Spleen (tissue), 11 donors: ENCODE measurements at regions not wholly inside any gene's neighbourhood (a gene's known extent, or its start where the extent isn't known, plus 50 kb on each side); places are given as distances from the start of the nearest gene placed in this dataset.

Source experiments
- DNase-seq: peaks from one replicate; pipeline ENCODE4 v3.0.0-alpha.2; 2020
- H3K27ac ChIP-seq, 8 donors: fragments of 200-600 bp; sonication (generic) in 7 of 8; 1 replicate in 4 of 8; 2 replicates in 4 of 8; pipeline versions ENCODE4 v1.5.0 to v1.8.0; 2016 to 2021; ENCODE audit warnings: inconsistent platforms in 4 of 8, mild to moderate bottlenecking in 4 of 8, moderate library complexity in 1 of 8
- H3K27me3 ChIP-seq, 7 donors: fragments of 200-600 bp; sonication (generic) in 6 of 7; replicated peaks in 1 of 7; 1 replicate in 4 of 7; 2 replicates in 3 of 7; pipeline versions ENCODE4 v1.5.0 to v1.8.0; 2016 to 2021; ENCODE audit warnings: inconsistent platforms in 3 of 7, mild to moderate bottlenecking in 1 of 7
- H3K36me3 ChIP-seq, 6 donors: fragments of 200-600 bp; sonication (generic) in 5 of 6; 1 replicate in 4 of 6; 2 replicates in 2 of 6; pipeline versions ENCODE4 v1.5.0 to v1.8.0; 2016 to 2021; ENCODE audit warnings: inconsistent platforms in 2 of 6
- H3K4me1 ChIP-seq, 6 donors: fragments of 200-600 bp; sonication (generic) in 5 of 6; 1 replicate in 3 of 6; 2 replicates in 3 of 6; pipeline versions ENCODE4 v1.5.0 to v1.8.0; 2016 to 2021; ENCODE audit warnings: inconsistent platforms in 3 of 6
- H3K4me3 ChIP-seq, 8 donors: fragments of 200-600 bp; sonication (generic) in 7 of 8; 1 replicate in 4 of 8; 2 replicates in 4 of 8; pipeline versions ENCODE4 v1.5.0 to v1.8.0; 2016 to 2021; ENCODE audit warnings: inconsistent platforms in 4 of 8, mild to moderate bottlenecking in 4 of 8, moderate library complexity in 2 of 8
- H3K9me3 ChIP-seq, 8 donors: fragments of 200-600 bp; sonication (generic) in 7 of 8; 1 replicate in 4 of 8; 2 replicates in 4 of 8; pipeline versions ENCODE4 v1.5.0 to v1.8.0; 2016 to 2021; ENCODE audit warnings: inconsistent platforms in 4 of 8
- POLR2A ChIP-seq, 3 donors: fragments of 450-650 bp; IDR thresholded peaks; one replicate each; pipeline ENCODE4 v1.5.1; 2017; ENCODE audit warnings: antibody characterized with exemption in 3 of 3, mild to moderate bottlenecking in 1 of 3
- POLR2AphosphoS5 ChIP-seq, 3 donors: sonication (generic); formaldehyde crosslinking; IDR thresholded peaks; one replicate each; pipeline ENCODE4 v1.5.1; 2017; ENCODE audit warnings: antibody characterized with exemption in 3 of 3
- WGBS, 5 donors: extraction: QIAGEN DNeasy Blood & Tissue Kit in 3 of 5; methylation state at CpG; one replicate each; pipeline versions ENCODE4 v1.1.5 to v1.1.7; 2013 to 2018; 5-methylcytosine and 5-hydroxymethylcytosine counted together
- intact Hi-C: fragments of 100-400 bp; cut with DNase I; formaldehyde crosslinking; loops from one replicate; pipeline ENCODE4 v1.15.0; 2023; ENCODE audit warnings: low total_unique reads
- TF ChIP-seq, protein P1 (sequence below), 11 experiments: fragments of 200-600 bp in 7 of 11; fragments of 450-650 bp in 4 of 11; sonication (generic) in 4 of 11; IDR thresholded peaks in 8 of 11; conservative IDR thresholded peaks in 3 of 11; 1 replicate in 7 of 11; 2 replicates in 4 of 11; pipeline versions ENCODE4 v1.4.0 to v1.8.0; 2016 to 2021; ENCODE audit warnings: antibody characterized with exemption in 11 of 11, inconsistent platforms in 4 of 11, mild to moderate bottlenecking in 1 of 11
- donor health status: healthy with polysubstance abuse.
- donor health status: DM: no; HTN: no; CAD: no; lungs with moderate emphysema.
- donor health status: DM: no; HTN: no; CAD: no.
- donor health status: Bipolar disorder and iron deficiency.
- donor health status: healthy.
- donor health status: DM: no; HTN: no; CAD: no.
- donor health status: DM: yes; HTN: yes; CAD: no.

DNA sequence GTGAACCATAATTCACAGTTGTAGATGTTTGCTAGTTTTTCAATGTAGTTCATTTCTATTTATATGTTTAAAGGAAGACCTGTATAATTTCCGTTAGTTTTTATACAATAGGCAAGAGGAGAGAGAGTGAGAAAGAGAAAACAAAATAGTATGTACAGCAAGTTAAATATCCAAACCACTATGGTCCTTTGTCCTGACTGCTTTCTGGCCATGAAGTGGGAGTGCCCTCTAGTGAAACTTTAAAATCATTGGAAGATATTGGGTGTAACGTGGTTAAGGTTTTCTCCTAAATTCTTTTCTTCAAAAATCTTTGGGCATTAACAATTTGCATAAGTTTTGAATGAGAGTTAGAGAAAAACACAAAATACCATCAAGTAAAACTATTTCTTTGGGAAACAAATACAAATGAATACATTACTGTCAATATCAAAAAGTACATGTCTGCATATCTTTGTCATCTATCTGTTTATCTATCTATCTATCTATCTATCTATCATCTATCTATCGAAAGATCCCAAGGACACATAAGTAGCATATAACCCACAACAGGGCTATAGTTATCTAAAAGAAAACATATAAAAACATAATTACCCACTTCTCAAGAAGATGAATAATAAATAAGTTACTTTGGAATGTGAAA lies 534.6 kb upstream of the ATP11B start:
- peaks cover 0 to 31% (median 4%) of the 10 kb centered on the region in 7 donors for H3K27me3 ChIP-seq
- H3K4me1 ChIP-seq: no peaks in the 10 kb centered on the region
- H3K4me3 ChIP-seq: no peak overlapping the region
- DNase-seq: no peak
- intact Hi-C loops: no loop called here
- WGBS, 5 donors: 17 to 27% (median 23%) methylated on average over 3 of the region's 3 CpGs
- H3K27ac ChIP-seq: no peak overlapping the region
- H3K36me3 ChIP-seq: no peaks in the 10 kb centered on the region
- TF ChIP-seq POLR2AphosphoS5 (IDR thresholded peaks at IDR 0.05): no peak
- TF ChIP-seq, protein P1, sequence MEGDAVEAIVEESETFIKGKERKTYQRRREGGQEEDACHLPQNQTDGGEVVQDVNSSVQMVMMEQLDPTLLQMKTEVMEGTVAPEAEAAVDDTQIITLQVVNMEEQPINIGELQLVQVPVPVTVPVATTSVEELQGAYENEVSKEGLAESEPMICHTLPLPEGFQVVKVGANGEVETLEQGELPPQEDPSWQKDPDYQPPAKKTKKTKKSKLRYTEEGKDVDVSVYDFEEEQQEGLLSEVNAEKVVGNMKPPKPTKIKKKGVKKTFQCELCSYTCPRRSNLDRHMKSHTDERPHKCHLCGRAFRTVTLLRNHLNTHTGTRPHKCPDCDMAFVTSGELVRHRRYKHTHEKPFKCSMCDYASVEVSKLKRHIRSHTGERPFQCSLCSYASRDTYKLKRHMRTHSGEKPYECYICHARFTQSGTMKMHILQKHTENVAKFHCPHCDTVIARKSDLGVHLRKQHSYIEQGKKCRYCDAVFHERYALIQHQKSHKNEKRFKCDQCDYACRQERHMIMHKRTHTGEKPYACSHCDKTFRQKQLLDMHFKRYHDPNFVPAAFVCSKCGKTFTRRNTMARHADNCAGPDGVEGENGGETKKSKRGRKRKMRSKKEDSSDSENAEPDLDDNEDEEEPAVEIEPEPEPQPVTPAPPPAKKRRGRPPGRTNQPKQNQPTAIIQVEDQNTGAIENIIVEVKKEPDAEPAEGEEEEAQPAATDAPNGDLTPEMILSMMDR (IDR thresholded peaks at IDR 0.05 in 8 of 11, conservative IDR thresholded peaks at IDR 0.05 in 3 of 11): peak in 3 of 11 experiments; percentile 5 to 21 (median 11)
- TF ChIP-seq POLR2A (IDR thresholded peaks at IDR 0.05): no peak
- no peaks in the 10 kb centered on the region for H3K9me3 ChIP-seq

DNA sequence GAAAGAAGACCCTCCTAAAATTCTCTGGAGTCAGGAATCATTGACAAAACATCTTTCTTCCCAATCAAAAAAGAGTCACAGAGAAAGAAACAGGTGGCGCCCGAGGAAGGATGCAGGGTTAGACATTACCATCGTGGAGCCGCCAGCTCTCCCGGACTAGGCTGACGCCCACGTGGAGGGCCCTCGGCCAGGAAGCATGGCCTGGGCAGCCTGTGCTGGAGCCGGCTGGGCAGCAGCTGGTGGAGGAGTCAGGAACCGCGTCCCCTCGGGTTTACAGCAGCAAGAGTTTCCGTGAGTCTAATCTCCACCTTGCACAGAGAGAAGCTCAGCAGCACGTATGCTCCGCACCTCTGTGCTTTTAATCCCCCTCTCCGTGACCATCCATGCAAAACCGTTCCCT lies 533.7 kb upstream of the ATP11B start:
- no peak for DNase-seq
- TF ChIP-seq POLR2A (IDR thresholded peaks at IDR 0.05) (no peak), POLR2AphosphoS5 (IDR thresholded peaks at IDR 0.05) (no peak)
- TF ChIP-seq, protein P1 (IDR thresholded peaks at IDR 0.05 in 8 of 11, conservative IDR thresholded peaks at IDR 0.05 in 3 of 11): no peak
- WGBS, 5 donors: 32 to 50% (median 46%) methylated on average over 17 of the region's 17 CpGs

DNA sequence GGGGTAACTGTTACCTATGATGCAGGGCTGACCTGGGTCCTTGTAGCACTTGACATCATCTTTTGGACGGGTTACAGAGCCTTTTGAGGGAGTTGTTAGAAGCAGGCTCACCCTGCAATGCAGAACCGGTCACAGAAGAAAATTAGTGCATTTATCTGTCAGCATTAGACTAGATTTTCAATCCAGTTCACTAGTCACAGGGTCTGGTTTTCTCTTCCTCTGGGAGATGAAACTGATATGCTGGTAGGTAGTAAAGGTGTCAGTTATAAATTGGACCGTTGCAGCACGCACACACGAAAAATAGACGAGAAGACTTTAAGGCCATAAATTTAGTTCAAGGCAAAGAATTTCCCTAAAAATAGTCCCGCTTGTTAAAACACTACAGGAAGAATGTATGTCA lies 532.3 kb upstream of the ATP11B start:
- DNase-seq: no peak
- Histone ChIP-seq H3K27ac (no peak overlapping the region), H3K36me3 (no peaks in the 10 kb centered on the region), H3K9me3 (no peaks in the 10 kb centered on the region), H3K27me3 (peaks cover 0 to 31% (median 4%) of the 10 kb centered on the region in 7 donors), H3K4me3 (no peak overlapping the region), H3K4me1 (no peaks in the 10 kb centered on the region)
- WGBS, 5 donors: 40 to 52% (median 45%) methylated on average over 7 of the region's 7 CpGs
- intact Hi-C loops: no loop called here
- TF ChIP-seq, protein P1 (IDR thresholded peaks at IDR 0.05 in 8 of 11, conservative IDR thresholded peaks at IDR 0.05 in 3 of 11): no peak
- TF ChIP-seq POLR2AphosphoS5 (IDR thresholded peaks at IDR 0.05) (no peak), POLR2A (IDR thresholded peaks at IDR 0.05) (no peak)

More for the DNA sequence above, 533.7 kb upstream of the ATP11B start:
- Histone ChIP-seq H3K27me3 (peaks cover 0 to 31% (median 4%) of the 10 kb centered on the region in 7 donors), H3K4me1 (no peaks in the 10 kb centered on the region), H3K9me3 (no peaks in the 10 kb centered on the region), H3K4me3 (no peak overlapping the region), H3K27ac (no peak overlapping the region), H3K36me3 (no peaks in the 10 kb centered on the region)
- intact Hi-C loops: no loop called here

DNA sequence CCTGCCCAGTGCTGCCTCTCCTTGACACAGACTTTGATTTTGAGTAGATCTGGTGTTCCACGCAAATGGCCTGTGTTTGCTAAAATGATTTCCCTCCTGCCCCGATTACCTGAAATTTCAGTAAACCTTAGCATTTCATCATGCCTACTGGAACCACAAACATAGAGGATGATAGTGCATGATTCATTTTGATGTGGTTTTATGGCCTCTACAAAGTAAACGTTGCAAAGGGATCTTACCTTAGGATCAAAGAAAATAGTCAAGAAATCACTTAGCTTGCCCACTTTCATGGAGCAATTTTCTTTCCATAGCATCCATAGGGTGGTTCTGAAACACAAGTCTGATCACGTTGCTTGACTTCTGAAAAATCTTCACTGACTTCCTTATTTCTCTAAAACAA lies 524.6 kb upstream of the ATP11B start:
- 68 to 83% (median 74%) methylated on average over 4 of the region's 4 CpGs for WGBS, 5 donors
- H3K4me3 ChIP-seq: no peak overlapping the region

More for the DNA sequence above, 524.6 kb upstream of the ATP11B start:
- H3K9me3 ChIP-seq: no peaks in the 10 kb centered on the region
- H3K27ac ChIP-seq: no peak overlapping the region
- no peaks in the 10 kb centered on the region for H3K4me1 ChIP-seq
- TF ChIP-seq, protein P1 (IDR thresholded peaks at IDR 0.05 in 8 of 11, conservative IDR thresholded peaks at IDR 0.05 in 3 of 11): no peak
- TF ChIP-seq POLR2A (IDR thresholded peaks at IDR 0.05): no peak
- no peak for TF ChIP-seq POLR2AphosphoS5 (IDR thresholded peaks at IDR 0.05)
- H3K27me3 ChIP-seq: no peaks in the 10 kb centered on the region
- intact Hi-C loops: no loop called here
- no peaks in the 10 kb centered on the region for H3K36me3 ChIP-seq
- DNase-seq: no peak
